SU-DHL-6 (cell line): ENCODE measurements at regions not wholly inside any gene's neighbourhood (a gene's known extent, or its start where the extent isn't known, plus 50 kb on each side); places are given as distances from the start of the nearest gene placed in this dataset.

Experiments
- CTCF ChIP-seq: fragments of 200-600 bp; sonication (generic); IDR thresholded peaks from one replicate; pipeline ENCODE4 v1.5.1; 2017; ENCODE audit warnings: antibody characterized with exemption, mild to moderate bottlenecking, low read length, moderate library complexity; ENCODE audit not compliant: insufficient read depth, poor library complexity, severe bottlenecking
- EZH2phosphoT487 ChIP-seq: fragments of 200-600 bp; sonication (generic), shearing (Covaris generic); conservative IDR thresholded peaks from 2 replicates; pipeline ENCODE4 v1.6.1; 2018; ENCODE audit warnings: mild to moderate bottlenecking, antibody characterized with exemption, low read length, moderate library complexity, mixed read lengths

- TF ChIP-seq CTCF, result no peak
- TF ChIP-seq EZH2phosphoT487, result no peak
These were observed 183.4 kb upstream of the SULF2 start for GRCh38 chr20:47968541-47969310.
